ENCODE measurements at regions not wholly inside any gene's neighbourhood (a gene's known extent, or its start where the extent isn't known, plus 50 kb on each side); places are given as distances from the start of the nearest gene placed in this dataset.
"Not testable (repeated sequence)": the region's sequence is repeated elsewhere in the genome, so short reads cannot be mapped to it uniquely, and the experiment has no call there.

- intact Hi-C loops (cut with DNase I) = no loop called here
- peak; percentile 23 to 75 (median 64) for TF ChIP-seq CTCF (IDR thresholded peaks at IDR 0.05)
- no peak for TF ChIP-seq POLR2A (IDR thresholded peaks at IDR 0.05)
- no peaks in the 10 kb centered on the region for H3K27me3 ChIP-seq
- peak; percentile 66 to 76 (median 70) for DNase-seq
- no peaks in the 10 kb centered on the region for H3K9me3 ChIP-seq
- H3K4me3 ChIP-seq = no peak overlapping the region
- no peak overlapping the region for H3K27ac ChIP-seq
- H3K4me1 ChIP-seq = no peaks in the 10 kb centered on the region
- ATAC-seq = peak; percentile 79
- WGBS, 2 donors = 20 to 24% methylated on average over 5 of the region's 5 CpGs
- no peaks in the 10 kb centered on the region for H3K36me3 ChIP-seq (replicated peaks in 1 of 2; ENCODE audit: insufficient read depth in 1 of 2, low read depth in 2 of 2)
Observed at GRCh38 chr10:52951824-52952223, 179.2 kb upstream of the MBL2 start.

GRCh38 chr10:52950578-52950977 is 178.0 kb upstream of the MBL2 start:
- Histone ChIP-seq H3K4me3 (no peak overlapping the region), H3K27me3 (no peaks in the 10 kb centered on the region), H3K9me3 (no peaks in the 10 kb centered on the region), H3K27ac (no peak overlapping the region), H3K36me3 (replicated peaks in 1 of 2; ENCODE audit: insufficient read depth in 1 of 2, low read depth in 2 of 2) (no peaks in the 10 kb centered on the region), H3K4me1 (no peaks in the 10 kb centered on the region)
- TF ChIP-seq POLR2A (IDR thresholded peaks at IDR 0.05) = no peak
- no peak for TF ChIP-seq CTCF (IDR thresholded peaks at IDR 0.05)
- intact Hi-C loops (cut with DNase I) = no loop called here
- 80 to 86% methylated on average over 5 of the region's 5 CpGs for WGBS, 2 donors
- DNase-seq = no peak
- no peak for ATAC-seq

- no peaks in the 10 kb centered on the region for H3K9me3 ChIP-seq
- H3K27ac ChIP-seq = no peak overlapping the region
- no peaks in the 10 kb centered on the region for H3K27me3 ChIP-seq
- TF ChIP-seq CTCF (IDR thresholded peaks at IDR 0.05) (peak in 3 of 7 experiments; percentile 17 to 41 (median 20)), POLR2A (IDR thresholded peaks at IDR 0.05) (no peak)
- intact Hi-C loops (cut with DNase I) = no loop called here
- ATAC-seq = no peak
- no peak overlapping the region for H3K4me3 ChIP-seq
- 26 to 50% methylated on average over 12 to 13 of the region's 13 CpGs for WGBS, 2 donors
- DNase-seq = peak in 1 of 4 donors; percentile 19
- H3K36me3 ChIP-seq (replicated peaks in 1 of 2; ENCODE audit: insufficient read depth in 1 of 2, low read depth in 2 of 2) = no peaks in the 10 kb centered on the region
- no peaks in the 10 kb centered on the region for H3K4me1 ChIP-seq
Observed at GRCh38 chr10:52949899-52950298, 177.3 kb upstream of the MBL2 start.

- H3K4me3 ChIP-seq = no peak overlapping the region
- intact Hi-C loops (cut with DNase I) = no loop called here
- 71% methylated on average over 5 of the region's 5 CpGs for WGBS, 2 donors
Observed at GRCh38 chr10:52946486-52946885, 173.9 kb upstream of the MBL2 start.

GRCh38 chr10:52945521-52945920 is 172.9 kb upstream of the MBL2 start:
- H3K4me1 ChIP-seq; H3K27me3 ChIP-seq; DNase-seq; H3K4me3 ChIP-seq; ATAC-seq; H3K9me3 ChIP-seq; H3K27ac ChIP-seq; intact Hi-C loops (cut with DNase I); H3K36me3 ChIP-seq (replicated peaks in 1 of 2; ENCODE audit: insufficient read depth in 1 of 2, low read depth in 2 of 2): not testable (repeated sequence)
- WGBS, 2 donors = 63 to 74% methylated on average over 4 of the region's 4 CpGs

More at GRCh38 chr10:52946486-52946885, 173.9 kb upstream of the MBL2 start:
- Histone ChIP-seq H3K27me3 (no peaks in the 10 kb centered on the region), H3K4me1 (no peaks in the 10 kb centered on the region), H3K9me3 (no peaks in the 10 kb centered on the region), H3K27ac (no peak overlapping the region), H3K36me3 (replicated peaks in 1 of 2; ENCODE audit: insufficient read depth in 1 of 2, low read depth in 2 of 2) (no peaks in the 10 kb centered on the region)
- ATAC-seq (no peak), DNase-seq (no peak)
- no peak for TF ChIP-seq POLR2A (IDR thresholded peaks at IDR 0.05)
- TF ChIP-seq CTCF (IDR thresholded peaks at IDR 0.05) = no peak
